ENCODE measurements at regions not wholly inside any gene's neighbourhood (a gene's known extent, or its start where the extent isn't known, plus 50 kb on each side); places are given as distances from the start of the nearest gene placed in this dataset.

GRCh38 chr13:47549219-47549752, 451.8 kb downstream of the SUCLA2 start:
- no peak overlapping the region for H3K27ac ChIP-seq (ENCODE audit: low read depth in 1 of 2, low read length in 2 of 2)
- no peak overlapping the region for H3K4me3 ChIP-seq (ENCODE audit: low read depth in 1 of 3, low read length in 3 of 3)
- H3K27me3 ChIP-seq (ENCODE audit: control insufficient read depth in 4 of 4, insufficient read depth in 4 of 4, low read length in 3 of 4): no peaks in the 10 kb centered on the region
- H3K36me3 ChIP-seq (ENCODE audit: control insufficient read depth in 4 of 4, insufficient read depth in 3 of 4, low read depth in 1 of 4, low read length in 3 of 4): no peaks in the 10 kb centered on the region
- no peak overlapping the region for H3K9ac ChIP-seq (ENCODE audit: low read depth in 1 of 2, low read length in 2 of 2)
- no peak for DNase-seq (ENCODE audit: low spot score)
- 88% methylated on average over 3 of the region's 3 CpGs for WGBS
- H3K4me1 ChIP-seq (ENCODE audit: control insufficient read depth in 4 of 4, insufficient read depth in 4 of 4, low read length in 3 of 4): peaks cover 0 to 10% (median 3%) of the 10 kb centered on the region in 4 donors
- no peaks in the 10 kb centered on the region for H3K9me3 ChIP-seq (ENCODE audit: control insufficient read depth in 4 of 4, low read length in 3 of 4)
- no peak for TF ChIP-seq JUND (IDR thresholded peaks at IDR 0.05)
- TF ChIP-seq RAD21 (IDR thresholded peaks at IDR 0.05): no peak
- TF ChIP-seq REST (IDR thresholded peaks at IDR 0.05): no peak
- no peak for TF ChIP-seq NR2F2 (IDR thresholded peaks at IDR 0.05)
- TF ChIP-seq ATF3 (IDR thresholded peaks at IDR 0.05): no peak
- no peak for TF ChIP-seq GABPA (IDR thresholded peaks at IDR 0.05 in 1 of 2, conservative IDR thresholded peaks at IDR 0.05 in 1 of 2)
- no peak for TF ChIP-seq MAX (IDR thresholded peaks at IDR 0.05)
- TF ChIP-seq EGR1 (IDR thresholded peaks at IDR 0.05; ENCODE audit: low read depth in 2 of 2): no peak
- no peak for TF ChIP-seq ZBTB33 (IDR thresholded peaks at IDR 0.05)
- no peak for TF ChIP-seq FOXA2 (IDR thresholded peaks at IDR 0.05)
- TF ChIP-seq HNF4A (conservative IDR thresholded peaks at IDR 0.05): no peak
- no peak for TF ChIP-seq FOXA1 (IDR thresholded peaks at IDR 0.05)
- no peak for TF ChIP-seq HNF4G (IDR thresholded peaks at IDR 0.05)
- no peak for TF ChIP-seq SP1 (IDR thresholded peaks at IDR 0.05)
- no peak for TF ChIP-seq CTCF (IDR thresholded peaks at IDR 0.05; ENCODE audit: low read depth, low read length, missing input control)
- no peak for TF ChIP-seq TAF1 (conservative IDR thresholded peaks at IDR 0.05)
- TF ChIP-seq YY1 (IDR thresholded peaks at IDR 0.05): no peak
- no peak for TF ChIP-seq RXRA (IDR thresholded peaks at IDR 0.05)
